GM12892 (cell line): ENCODE measurements at regions not wholly inside any gene's neighbourhood (a gene's known extent, or its start where the extent isn't known, plus 50 kb on each side); places are given as distances from the start of the nearest gene placed in this dataset.

Experiments
- POLR2A ChIP-seq: IDR thresholded peaks from 2 replicates; pipeline ENCODE4 v1.6.1; 2011; ENCODE audit warnings: low read depth, low read length, control low read depth
- POLR2AphosphoS5 ChIP-seq: IDR thresholded peaks from 2 replicates; pipeline ENCODE4 v1.6.1; 2011; ENCODE audit warnings: low read depth, low read length, control low read depth
- TAF1 ChIP-seq: IDR thresholded peaks from 2 replicates; pipeline ENCODE4 v1.6.1; 2011; ENCODE audit warnings: low read depth, mild to moderate bottlenecking, control low read depth, low read length, borderline replicate concordance

GRCh38 chr9:79268806-79269205, 303.0 kb upstream of the TLE4 start:
- TF ChIP-seq POLR2A (no peak), POLR2AphosphoS5 (no peak), TAF1 (no peak)
